GM23338 (cell line): ENCODE measurements at regions not wholly inside any gene's neighbourhood (a gene's known extent, or its start where the extent isn't known, plus 50 kb on each side); places are given as distances from the start of the nearest gene placed in this dataset.

Experiments used
- ATAC-seq: fragments of 200-7000 bp; cut with Tn5 transposase; 3 replicates; pipeline ENCODE4 v1.9.1; 2020
- DNase-seq: peaks from one replicate; pipeline ENCODE4 v3.0.0-alpha.2; 2015; ENCODE audit warnings: low spot score
- H2AFZ ChIP-seq: fragments of 200-600 bp; sonication (generic); 2 replicates; pipeline ENCODE4 v1.8.0; 2016; ENCODE audit warnings: antibody characterized with exemption, mild to moderate bottlenecking, moderate library complexity
- H3F3A ChIP-seq: fragments of 200-600 bp; sonication (generic); replicated peaks from 2 replicates; pipeline ENCODE4 v1.8.0; 2017; ENCODE audit warnings: antibody characterized with exemption, mixed run types, low read depth
- H3K27ac ChIP-seq: fragments of 200-600 bp; sonication (generic); 2 replicates; pipeline ENCODE4 v1.6.1; 2016; ENCODE audit warnings: low read depth
- H3K27me3 ChIP-seq: fragments of 200-600 bp; sonication (generic); 2 replicates; pipeline ENCODE4 v1.8.0; 2016; ENCODE audit warnings: mild to moderate bottlenecking, mixed run types, moderate library complexity; ENCODE audit not compliant: insufficient read depth
- H3K36me3 ChIP-seq: fragments of 200-600 bp; sonication (generic); 2 replicates; pipeline ENCODE4 v1.8.0; 2016; ENCODE audit warnings: mild to moderate bottlenecking; ENCODE audit not compliant: insufficient read depth
- H3K4me1 ChIP-seq: fragments of 200-600 bp; sonication (generic); 2 replicates; pipeline ENCODE4 v1.8.0; 2016; ENCODE audit warnings: mild to moderate bottlenecking, moderate library complexity; ENCODE audit not compliant: insufficient read depth
- H3K4me2 ChIP-seq: fragments of 200-600 bp; sonication (generic); 2 replicates; pipeline ENCODE4 v1.7.1; 2017; ENCODE audit warnings: mixed run types
- H3K4me3 ChIP-seq: fragments of 200-600 bp; sonication (generic); 2 replicates; pipeline ENCODE4 v1.6.1; 2016; ENCODE audit warnings: mixed run types
- H3K79me2 ChIP-seq: fragments of 200-600 bp; sonication (generic); replicated peaks from 2 replicates; pipeline ENCODE4 v1.8.0; 2017; ENCODE audit warnings: mild to moderate bottlenecking; ENCODE audit not compliant: insufficient read depth
- H3K9me2 ChIP-seq: fragments of 200-600 bp; sonication (generic); 2 replicates; pipeline ENCODE4 v1.8.0; 2017; ENCODE audit not compliant: insufficient read depth
- H4K20me1 ChIP-seq: fragments of 200-600 bp; sonication (generic); replicated peaks from 2 replicates; pipeline ENCODE4 v1.8.0; 2017; ENCODE audit warnings: mild to moderate bottlenecking; ENCODE audit not compliant: insufficient read depth
- H3K27ac Mint-ChIP-seq: 2 replicates; pipeline ENCODE4 v1.8.0; 2020; ENCODE audit warnings: inconsistent platforms, mild to moderate bottlenecking, moderate library complexity, mixed read lengths
- H3K27me3 Mint-ChIP-seq: 3 replicates; pipeline ENCODE4 v1.8.0; 2022; ENCODE audit warnings: low read depth, mild to moderate bottlenecking, moderate library complexity, mixed read lengths, inconsistent platforms; ENCODE audit not compliant: insufficient read depth, poor library complexity
- H3K36me3 Mint-ChIP-seq: 3 replicates; pipeline ENCODE4 v1.8.0; 2021; ENCODE audit warnings: low read depth, mild to moderate bottlenecking, inconsistent platforms, moderate library complexity, mixed read lengths
- H3K4me1 Mint-ChIP-seq: 3 replicates; pipeline ENCODE4 v1.8.0; 2020; ENCODE audit warnings: mild to moderate bottlenecking, inconsistent platforms, mixed read lengths
- H3K4me3 Mint-ChIP-seq: 3 replicates; pipeline ENCODE4 v1.8.0; 2021; ENCODE audit warnings: moderate library complexity, mild to moderate bottlenecking, inconsistent platforms, mixed read lengths
- H3K9me3 Mint-ChIP-seq: 3 replicates; pipeline ENCODE4 v1.8.0; 2020; ENCODE audit warnings: moderate library complexity, mild to moderate bottlenecking, inconsistent platforms, mixed read lengths
- CREB1 ChIP-seq: fragments of 250-450 bp; sonication (Bioruptor Pico); IDR thresholded peaks from 2 replicates; pipeline ENCODE4 v1.5.0; 2020; ENCODE audit warnings: low read depth, mild to moderate bottlenecking, moderate library complexity
- ETS1 ChIP-seq: IDR thresholded peaks from 2 replicates; pipeline ENCODE4 v1.6.1; 2016; ENCODE audit warnings: antibody characterized with exemption
- EZH2 ChIP-seq: fragments of 200-600 bp; sonication (generic); IDR thresholded peaks from one replicate; pipeline ENCODE4 v1.8.0; 2017; ENCODE audit warnings: antibody characterized with exemption, mild to moderate bottlenecking, low read depth; ENCODE audit not compliant: unreplicated experiment
- EZH2phosphoT487 ChIP-seq: fragments of 200-600 bp; sonication (generic); IDR thresholded peaks from one replicate; pipeline ENCODE4 v1.8.1; 2018; ENCODE audit warnings: antibody characterized with exemption; ENCODE audit not compliant: unreplicated experiment
- JUNB ChIP-seq: IDR thresholded peaks from one replicate; pipeline ENCODE4 v1.6.1; 2016; ENCODE audit warnings: antibody characterized with exemption; ENCODE audit not compliant: unreplicated experiment
- NANOG ChIP-seq: IDR thresholded peaks from 2 replicates; pipeline ENCODE4 v1.6.1; 2016; ENCODE audit warnings: antibody characterized with exemption, borderline replicate concordance
- POLR2AphosphoS5 ChIP-seq: IDR thresholded peaks from 2 replicates; pipeline ENCODE4 v1.6.1; 2016; ENCODE audit warnings: antibody characterized with exemption, low read depth
- STAT1 ChIP-seq: IDR thresholded peaks from one replicate; pipeline ENCODE4 v1.6.1; 2016; ENCODE audit warnings: antibody characterized with exemption; ENCODE audit not compliant: unreplicated experiment
- ZNF114 ChIP-seq: fragments of 250-450 bp; sonication (Bioruptor Pico); IDR thresholded peaks from 2 replicates; pipeline ENCODE4 v1.5.0; 2020; ENCODE audit warnings: mild to moderate bottlenecking, moderate library complexity
- ZNF331 ChIP-seq: fragments of 250-450 bp; sonication (Bioruptor Pico); IDR thresholded peaks from 2 replicates; pipeline ENCODE4 v1.5.0; 2020; ENCODE audit warnings: low read depth, mild to moderate bottlenecking, moderate library complexity
- ZNF462 ChIP-seq: fragments of 250-450 bp; sonication (Bioruptor Pico); IDR thresholded peaks from 2 replicates; pipeline ENCODE4 v1.5.0; 2020; ENCODE audit warnings: mild to moderate bottlenecking, moderate library complexity
- TF ChIP-seq, protein P1 (sequence below), 2 experiments: fragments of 200-600 bp in 1 of 2; sonication (generic) in 1 of 2; conservative IDR thresholded peaks; 2 replicates each; pipeline versions ENCODE4 v1.5.1 to v1.6.1; 2016 to 2017; ENCODE audit warnings: antibody characterized with exemption in 2 of 2, low read depth in 2 of 2, mild to moderate bottlenecking in 2 of 2, moderate library complexity in 1 of 2

DNA sequence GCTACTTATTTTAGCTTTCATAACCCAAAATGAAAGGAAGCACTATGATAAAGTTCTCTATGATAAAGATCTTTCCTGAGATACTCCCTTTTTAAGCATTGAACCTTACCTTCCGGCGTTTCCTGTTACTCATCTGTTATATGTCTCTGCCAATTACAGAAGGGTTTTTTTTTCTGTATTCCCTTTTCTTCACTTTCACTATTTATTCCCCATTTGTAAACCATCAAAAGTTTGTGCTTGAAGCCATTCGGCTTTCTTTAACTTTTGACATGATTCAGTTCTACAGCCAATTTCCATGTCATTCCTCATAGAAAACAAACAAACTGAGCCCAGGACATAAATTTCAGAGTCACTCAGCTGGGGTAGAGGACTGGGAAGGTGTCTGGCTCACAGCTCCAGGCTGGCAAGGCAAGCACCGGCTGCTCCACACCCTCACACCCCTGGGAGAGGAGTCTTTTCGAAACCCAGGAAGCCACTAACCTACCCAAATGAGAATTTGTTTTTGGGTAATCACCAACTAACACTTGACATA is 429.4 kb upstream of the TRIB2 start (continued):
- no peak for TF ChIP-seq ZNF331 (CRISPR knock-in tag)
- TF ChIP-seq STAT1: no peak
- no peak for TF ChIP-seq CREB1
- TF ChIP-seq, protein P1, sequence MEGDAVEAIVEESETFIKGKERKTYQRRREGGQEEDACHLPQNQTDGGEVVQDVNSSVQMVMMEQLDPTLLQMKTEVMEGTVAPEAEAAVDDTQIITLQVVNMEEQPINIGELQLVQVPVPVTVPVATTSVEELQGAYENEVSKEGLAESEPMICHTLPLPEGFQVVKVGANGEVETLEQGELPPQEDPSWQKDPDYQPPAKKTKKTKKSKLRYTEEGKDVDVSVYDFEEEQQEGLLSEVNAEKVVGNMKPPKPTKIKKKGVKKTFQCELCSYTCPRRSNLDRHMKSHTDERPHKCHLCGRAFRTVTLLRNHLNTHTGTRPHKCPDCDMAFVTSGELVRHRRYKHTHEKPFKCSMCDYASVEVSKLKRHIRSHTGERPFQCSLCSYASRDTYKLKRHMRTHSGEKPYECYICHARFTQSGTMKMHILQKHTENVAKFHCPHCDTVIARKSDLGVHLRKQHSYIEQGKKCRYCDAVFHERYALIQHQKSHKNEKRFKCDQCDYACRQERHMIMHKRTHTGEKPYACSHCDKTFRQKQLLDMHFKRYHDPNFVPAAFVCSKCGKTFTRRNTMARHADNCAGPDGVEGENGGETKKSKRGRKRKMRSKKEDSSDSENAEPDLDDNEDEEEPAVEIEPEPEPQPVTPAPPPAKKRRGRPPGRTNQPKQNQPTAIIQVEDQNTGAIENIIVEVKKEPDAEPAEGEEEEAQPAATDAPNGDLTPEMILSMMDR (conservative IDR thresholded peaks at IDR 0.05; ENCODE audit: low read depth in 2 of 2): no peak
- no peak for TF ChIP-seq ETS1
- TF ChIP-seq ZNF114: no peak
- no peak for TF ChIP-seq EZH2
- TF ChIP-seq POLR2AphosphoS5: no peak
- TF ChIP-seq JUNB: no peak
- TF ChIP-seq EZH2phosphoT487: no peak

DNA sequence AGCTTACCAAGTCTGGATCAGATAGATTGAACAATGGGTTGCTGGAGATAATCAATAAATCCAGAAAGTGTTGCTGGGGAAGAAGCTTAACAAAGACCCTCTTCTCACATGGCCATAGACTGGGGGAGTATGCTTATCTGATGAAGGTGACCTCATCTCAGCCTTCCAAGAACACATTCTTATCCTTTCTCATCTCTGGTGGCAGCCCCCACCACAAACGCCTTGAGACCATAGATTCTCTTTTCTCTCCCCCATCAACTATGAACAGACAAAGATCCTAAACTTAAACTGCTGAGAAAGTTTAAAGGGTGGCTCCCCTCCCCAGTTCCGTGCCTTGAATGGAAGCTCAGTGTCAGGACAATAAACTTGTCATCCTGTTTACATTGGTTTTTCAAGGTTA is 428.7 kb upstream of the TRIB2 start:
- Histone ChIP-seq H3K79me2 (no peaks in the 10 kb centered on the region), H3K4me1 (no peaks in the 10 kb centered on the region), H4K20me1 (no peaks in the 10 kb centered on the region), H3K4me2 (no peak overlapping the region), H3K27me3 (no peaks in the 10 kb centered on the region), H3F3A (no peaks in the 10 kb centered on the region), H2AFZ (no peak overlapping the region), H3K4me3 (no peak overlapping the region), H3K36me3 (no peaks in the 10 kb centered on the region), H3K9me2 (no peaks in the 10 kb centered on the region), H3K27ac (no peak overlapping the region)
- H3K4me1 Mint-ChIP-seq: peaks cover 5% of the 10 kb centered on the region
- H3K4me3 Mint-ChIP-seq: no peak overlapping the region
- no peak overlapping the region for H3K27ac Mint-ChIP-seq
- ATAC-seq: no peak
- peaks cover 19% of the 10 kb centered on the region; the same call in 2 of the 3 replicates for H3K9me3 Mint-ChIP-seq
- no peaks in the 10 kb centered on the region for H3K27me3 Mint-ChIP-seq
- DNase-seq: no peak
- peaks cover 24% of the 10 kb centered on the region for H3K36me3 Mint-ChIP-seq
- TF ChIP-seq EZH2 (no peak), ZNF331 (CRISPR knock-in tag) (no peak), ZNF462 (CRISPR knock-in tag) (no peak), NANOG (no peak), ZNF114 (no peak), ETS1 (no peak)
- TF ChIP-seq, protein P1 (conservative IDR thresholded peaks at IDR 0.05; ENCODE audit: low read depth in 2 of 2): no peak
